LHCN-M2 (cell line): ENCODE measurements at regions not wholly inside any gene's neighbourhood (a gene's known extent, or its start where the extent isn't known, plus 50 kb on each side); places are given as distances from the start of the nearest gene placed in this dataset.

Source experiments
- DNase-seq: peaks from one replicate; pipeline ENCODE4 v3.0.0-alpha.2; 2012; ENCODE audit warnings: low read depth

- DNase-seq, result no peak
Observed at GRCh38 chr10:4033341-4033896, 248.4 kb upstream of the KLF6 start.

GRCh38 chr10:4029866-4030265 lies 244.9 kb upstream of the KLF6 start:
- no peak for DNase-seq

GRCh38 chr10:4028854-4029583 lies 244.0 kb upstream of the KLF6 start:
- DNase-seq, result no peak

GRCh38 chr10:4028027-4028471 lies 243.0 kb upstream of the KLF6 start:
- DNase-seq, result no peak

- no peak for DNase-seq
Observed at GRCh38 chr10:4025339-4025738, 240.3 kb upstream of the KLF6 start.

GRCh38 chr10:4024516-4025245 lies 239.7 kb upstream of the KLF6 start:
- no peak for DNase-seq

- DNase-seq, result no peak
Observed at GRCh38 chr10:4024027-4024426, 239.0 kb upstream of the KLF6 start.

GRCh38 chr10:4022473-4022872 lies 237.5 kb upstream of the KLF6 start:
- DNase-seq, result peak; percentile 29

GRCh38 chr10:4020631-4021030 lies 235.6 kb upstream of the KLF6 start:
- DNase-seq, result peak; percentile 14

GRCh38 chr10:4018054-4018511 lies 233.1 kb upstream of the KLF6 start:
- no peak for DNase-seq

GRCh38 chr10:4017336-4017735 lies 232.3 kb upstream of the KLF6 start:
- no peak for DNase-seq

GRCh38 chr10:4016214-4016740 lies 231.3 kb upstream of the KLF6 start:
- no peak for DNase-seq

- no peak for DNase-seq
Observed at GRCh38 chr10:4013651-4014121, 228.7 kb upstream of the KLF6 start.

GRCh38 chr10:4012848-4013247 lies 227.8 kb upstream of the KLF6 start:
- no peak for DNase-seq

- no peak for DNase-seq
Observed at GRCh38 chr10:4011136-4011812, 226.3 kb upstream of the KLF6 start.

- DNase-seq, result no peak
Observed at GRCh38 chr10:4008676-4009382, 223.8 kb upstream of the KLF6 start.

- no peak for DNase-seq
Observed at GRCh38 chr10:4007771-4008170, 222.8 kb upstream of the KLF6 start.

GRCh38 chr10:4006858-4007257 lies 221.8 kb upstream of the KLF6 start:
- DNase-seq, result no peak

- no peak for DNase-seq
Observed at GRCh38 chr10:4006051-4006450, 221.0 kb upstream of the KLF6 start.

- no peak for DNase-seq
Observed at GRCh38 chr10:4004990-4005389, 220.0 kb upstream of the KLF6 start.

GRCh38 chr10:4004144-4004543 lies 219.1 kb upstream of the KLF6 start:
- no peak for DNase-seq
